Left lobe of liver (tissue), 2 donors: ENCODE measurements at regions not wholly inside any gene's neighbourhood (a gene's known extent, or its start where the extent isn't known, plus 50 kb on each side); places are given as distances from the start of the nearest gene placed in this dataset.
A peak's percentile ranks its signal among the peaks of the same experiment; 100 is the strongest.

ENCODE experiments used
- ATAC-seq: fragments of 200-7000 bp; cut with Tn5 transposase; one replicate; pipeline ENCODE4 v1.9.1; 2020; ENCODE audit warnings: mild to moderate bottlenecking, moderate library complexity
- DNase-seq: peaks from one replicate; pipeline ENCODE4 v3.0.0-alpha.2; 2020; ENCODE audit warnings: low spot score
- donor health status: DM: no; HTN: no; CAD: no; lungs with moderate emphysema.
- donor health status: DM: no; HTN: yes; CAD: no.

GRCh38 chr9:84393266-84393950, 52.9 kb upstream of the SLC28A3 start:
- DNase-seq, result no peak
- no peak for ATAC-seq

DNA sequence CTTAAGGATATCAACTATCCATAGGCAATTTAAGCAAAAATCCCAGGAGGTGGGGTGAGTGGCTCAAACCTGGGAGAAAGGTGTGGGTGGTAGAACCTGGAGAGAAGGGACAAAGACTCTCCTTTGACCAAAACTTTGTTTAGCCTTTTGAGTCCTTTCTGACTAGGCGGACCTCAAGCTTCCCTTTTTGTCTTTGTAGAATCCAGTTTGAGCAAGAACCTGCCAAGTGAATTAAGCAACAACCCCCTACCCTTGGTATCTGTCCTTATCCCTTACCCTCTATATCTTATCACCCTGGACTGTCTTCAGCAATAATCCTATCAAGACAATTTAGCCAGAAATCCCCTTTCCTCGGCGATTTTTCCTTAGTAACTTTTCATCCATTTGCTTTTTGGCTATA, 53.5 kb upstream of the SLC28A3 start:
- DNase-seq, result no peak
- no peak for ATAC-seq

- ATAC-seq, result peak; percentile 99
- DNase-seq, result peak; percentile 69
These were observed 56.7 kb upstream of the SLC28A3 start for GRCh38 chr9:84397151-84397728.

DNA sequence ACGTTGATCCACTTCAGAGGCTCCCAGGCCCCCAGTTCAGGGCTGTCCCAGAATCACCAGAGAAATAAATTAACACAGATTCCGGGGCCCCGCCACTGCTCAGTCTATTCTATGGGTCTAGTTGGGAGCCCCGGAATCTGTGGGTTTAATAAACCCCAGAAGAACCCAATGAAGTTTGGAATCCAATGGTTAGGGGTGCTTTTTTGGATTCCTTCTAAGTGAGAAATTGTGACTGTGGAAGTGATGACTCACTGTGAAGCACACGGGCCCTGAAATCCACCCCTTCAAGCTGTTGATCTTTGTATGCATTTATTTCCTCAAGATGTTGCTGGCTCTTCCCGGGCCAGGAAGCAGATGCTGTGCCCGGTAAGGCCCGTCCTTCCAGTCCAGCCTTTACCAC, 57.3 kb upstream of the SLC28A3 start:
- DNase-seq (no peak), ATAC-seq (no peak)

- ATAC-seq (no peak), DNase-seq (no peak)
These were observed 62.0 kb upstream of the SLC28A3 start for GRCh38 chr9:84402517-84402916.

GRCh38 chr9:84403288-84403687, 62.7 kb upstream of the SLC28A3 start:
- DNase-seq, result peak; percentile 57
- peak; percentile 92 for ATAC-seq

DNA sequence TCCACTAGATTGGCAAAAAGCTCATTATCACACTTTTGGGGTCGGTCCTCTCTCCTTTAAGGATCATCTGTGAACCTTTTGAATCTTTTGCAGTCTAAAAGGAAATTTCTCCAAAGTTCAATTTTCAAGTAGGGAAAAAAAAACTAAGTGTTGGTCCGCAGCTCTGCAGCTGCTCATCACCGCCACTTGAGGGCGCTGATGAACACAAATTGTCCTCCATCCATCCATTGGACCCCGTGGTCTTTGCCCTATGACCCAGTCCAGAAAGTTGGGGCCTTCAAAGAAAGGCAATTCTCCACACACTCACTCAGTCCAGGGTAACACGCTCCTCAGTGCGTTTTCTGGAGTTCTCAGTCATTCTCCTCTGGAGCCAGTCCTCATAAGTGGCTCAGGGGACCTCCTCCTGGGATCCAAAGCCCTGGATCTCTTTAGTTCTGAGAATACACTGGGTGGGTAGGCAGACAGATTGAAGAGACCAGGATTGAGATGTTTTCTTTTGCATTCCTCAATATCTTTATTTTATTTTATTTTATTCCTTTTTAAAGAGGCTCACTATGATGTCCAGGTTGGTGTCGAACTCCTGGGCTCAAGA, 63.6 kb upstream of the SLC28A3 start:
- peak; percentile 52 for ATAC-seq
- DNase-seq, result no peak

- DNase-seq (no peak), ATAC-seq (no peak)
These were observed 65.1 kb upstream of the SLC28A3 start for GRCh38 chr9:84405667-84406066.

DNA sequence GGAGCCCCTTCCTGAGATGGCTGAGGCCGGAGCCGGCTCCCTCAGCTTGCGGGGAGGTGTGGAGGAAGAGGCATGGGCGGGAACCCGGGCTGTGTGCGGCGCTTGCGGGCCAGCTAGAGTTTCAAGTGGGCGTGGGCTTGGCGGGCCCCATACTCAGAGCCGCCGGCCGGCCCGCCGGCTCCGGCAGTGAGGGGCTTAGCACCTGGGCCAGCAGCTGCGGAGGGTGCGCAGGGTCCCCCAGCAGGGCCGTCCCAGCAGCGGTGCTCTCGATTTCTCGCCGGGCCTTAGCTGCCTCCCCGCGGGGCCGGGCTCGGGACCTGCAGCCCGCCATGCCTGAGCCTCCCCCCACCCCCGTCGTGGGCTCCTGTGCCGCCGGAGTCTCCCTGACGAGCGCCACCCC, 67.9 kb upstream of the SLC28A3 start:
- ATAC-seq, result no peak
- DNase-seq, result no peak

DNA sequence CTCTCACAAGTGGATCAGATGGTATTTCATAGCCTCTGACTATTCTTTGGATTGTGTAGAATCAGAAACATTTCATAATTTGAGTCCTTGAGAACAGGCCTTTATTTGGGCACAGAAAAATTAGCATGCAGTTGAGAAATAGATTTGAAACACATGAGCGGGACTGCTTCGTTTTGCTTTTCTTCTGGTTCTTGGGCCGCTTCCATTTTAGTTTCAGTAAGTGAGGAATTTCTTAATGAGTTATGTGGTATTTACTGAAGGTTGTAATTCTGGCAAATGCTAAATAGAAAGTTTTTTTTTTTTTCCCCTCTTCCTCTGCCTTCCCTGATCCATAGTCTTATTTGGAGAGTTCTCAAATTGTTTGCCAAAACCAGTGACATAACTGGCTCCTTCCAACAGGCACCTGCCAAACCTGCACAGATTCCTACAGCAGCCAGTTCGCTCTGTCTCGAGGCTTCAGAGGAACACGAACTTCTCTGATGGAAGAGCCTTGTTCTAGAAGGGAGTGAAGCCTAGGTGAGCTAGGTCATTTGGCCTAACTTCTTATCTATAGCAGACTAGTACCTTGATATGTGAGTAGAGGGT, 71.2 kb upstream of the SLC28A3 start:
- DNase-seq (no peak), ATAC-seq (peak; percentile 76)

GRCh38 chr9:84412654-84413053, 72.1 kb upstream of the SLC28A3 start:
- no peak for ATAC-seq
- DNase-seq, result no peak

DNA sequence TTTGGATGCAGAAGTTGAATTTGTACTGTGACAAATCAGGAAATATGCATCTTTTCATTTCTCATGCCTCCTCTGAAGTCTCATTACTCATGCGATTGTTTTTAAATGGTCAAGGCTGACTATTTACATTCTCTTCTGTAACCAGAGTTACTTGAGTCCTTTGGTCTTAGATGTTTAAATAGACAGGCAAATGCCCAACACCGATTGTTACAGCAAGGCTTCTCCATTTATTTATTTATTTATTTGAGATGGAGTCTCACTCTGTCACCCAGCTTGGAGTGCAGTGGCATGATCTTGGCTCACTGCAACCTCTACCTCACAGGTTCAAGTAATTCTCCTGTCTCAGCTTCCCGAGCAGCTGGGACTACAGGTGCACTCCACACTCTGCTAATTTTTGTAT, 72.7 kb upstream of the SLC28A3 start:
- no peak for DNase-seq
- no peak for ATAC-seq

- ATAC-seq (peak; percentile 72), DNase-seq (no peak)
These were observed 78.6 kb upstream of the SLC28A3 start for GRCh38 chr9:84419031-84419602.

GRCh38 chr9:84424931-84425330, 84.4 kb upstream of the SLC28A3 start:
- ATAC-seq (no peak), DNase-seq (no peak)

GRCh38 chr9:84432746-84433145, 92.2 kb upstream of the SLC28A3 start:
- ATAC-seq, result no peak
- DNase-seq, result no peak

GRCh38 chr9:84435902-84436301, 95.3 kb upstream of the SLC28A3 start:
- no peak for DNase-seq
- no peak for ATAC-seq

DNA sequence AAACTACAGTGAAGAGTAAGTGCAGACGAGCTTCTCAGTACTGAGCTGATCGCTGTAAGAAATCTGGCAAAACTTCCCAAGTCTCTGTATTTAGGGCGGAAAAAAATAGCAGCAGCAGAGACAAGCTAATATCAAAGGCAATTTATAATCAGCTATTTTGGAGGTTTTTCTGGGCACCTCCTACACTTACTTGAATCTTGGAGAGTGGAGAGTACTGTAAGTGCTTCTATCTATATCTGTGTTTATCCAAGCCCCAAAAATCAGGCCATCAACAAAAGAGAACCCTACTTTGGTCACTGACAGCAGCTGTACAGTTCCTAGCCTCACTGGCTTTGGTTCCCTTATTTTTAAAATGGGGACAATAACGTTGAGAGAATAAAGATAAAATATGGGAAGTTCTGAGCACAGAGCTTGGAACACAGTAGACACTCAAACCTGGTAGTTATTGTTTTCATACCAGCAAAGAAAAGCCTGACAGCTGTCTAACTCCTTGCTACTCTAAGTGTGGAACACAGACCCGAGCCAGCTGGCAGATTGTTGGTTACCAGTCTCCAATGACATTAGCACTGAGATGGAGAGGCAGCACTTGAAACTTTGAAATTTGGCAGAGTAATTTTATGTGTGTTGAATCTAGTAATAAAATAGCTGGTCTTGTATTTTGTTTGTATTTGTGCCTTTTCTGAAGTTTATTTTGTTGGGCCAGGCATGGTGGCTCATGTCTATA, 96.0 kb upstream of the SLC28A3 start:
- no peak for ATAC-seq
- DNase-seq, result no peak

GRCh38 chr9:84438391-84438790, 97.8 kb upstream of the SLC28A3 start:
- DNase-seq (no peak), ATAC-seq (no peak)

DNA sequence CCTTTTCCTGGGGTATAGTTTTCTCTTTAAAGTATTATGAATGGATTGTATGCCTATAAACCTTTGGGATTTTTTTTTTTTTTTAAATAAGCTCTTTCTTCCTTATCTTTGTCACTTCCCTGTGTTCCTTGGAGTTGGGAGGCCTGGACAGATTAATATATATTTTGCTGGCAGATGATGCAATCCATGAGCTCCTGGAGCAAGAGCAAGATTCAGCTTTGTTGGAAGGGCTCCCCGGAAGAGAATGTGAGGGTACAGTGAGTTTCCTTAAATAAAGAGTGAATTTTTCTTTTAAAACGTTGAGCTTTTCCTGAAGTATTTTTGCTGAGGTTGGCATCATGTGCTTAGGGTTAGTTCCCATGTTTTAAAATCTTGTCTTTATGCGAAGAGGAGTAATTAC, 98.7 kb upstream of the SLC28A3 start:
- DNase-seq, result no peak
- no peak for ATAC-seq

GRCh38 chr9:84442712-84443111, 102.2 kb upstream of the SLC28A3 start:
- DNase-seq, result no peak
- no peak for ATAC-seq

DNA sequence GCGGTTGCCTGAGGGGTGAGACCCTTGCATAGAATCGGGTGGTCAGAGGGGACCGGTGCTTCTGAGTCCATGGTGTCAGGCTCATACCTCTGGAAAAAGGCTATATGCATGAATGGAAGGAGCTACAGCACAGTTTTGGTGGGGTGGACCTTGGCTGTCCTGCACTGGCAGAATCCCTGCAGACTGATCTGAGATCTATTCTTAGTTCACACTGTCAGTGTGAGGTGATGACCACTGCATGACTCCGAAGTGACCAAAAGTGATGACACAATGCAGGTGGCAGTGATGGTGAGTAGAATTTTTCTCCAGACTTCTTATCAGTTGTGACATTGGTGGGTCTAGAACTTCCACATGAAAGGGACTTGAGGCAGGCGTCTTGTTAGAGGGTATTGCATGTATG, 105.2 kb upstream of the SLC28A3 start:
- no peak for DNase-seq
- ATAC-seq, result no peak
